Pancreas (tissue), 10 donors: ENCODE measurements at regions not wholly inside any gene's neighbourhood (a gene's known extent, or its start where the extent isn't known, plus 50 kb on each side); places are given as distances from the start of the nearest gene placed in this dataset.

Experiments used
- ATAC-seq, 4 donors: fragments of 200-7000 bp; cut with Tn5 transposase; one replicate each; pipeline versions ENCODE4 v1.8.0 to v1.9.1; 2020; ENCODE audit warnings: mild to moderate bottlenecking in 4 of 4, moderate library complexity in 4 of 4
- DNase-seq, 6 donors: peaks; one replicate each; pipeline ENCODE4 v3.0.0-alpha.2; 2020
- FAIRE-seq: peaks from 2 replicates; lab custom pipeline; 2012; peaks lifted over from hg19 to GRCh38; lab: Jason Lieb, UNC
- H3K27ac ChIP-seq, 4 donors: fragments of 200-600 bp; sonication (generic); 1 replicate in 3 of 4; 2 replicates in 1 of 4; pipeline versions ENCODE4 v1.5.0 to v1.8.0; 2020
- H3K27me3 ChIP-seq, 4 donors: fragments of 200-600 bp; one replicate each; pipeline ENCODE4 v1.8.0; 2021
- H3K36me3 ChIP-seq, 3 donors: fragments of 200-600 bp; sonication (generic) in 1 of 3; one replicate each; pipeline versions ENCODE4 v1.5.0 to v1.8.0; 2020 to 2021
- H3K4me1 ChIP-seq, 3 donors: fragments of 200-600 bp; one replicate each; pipeline ENCODE4 v1.8.0; 2021
- H3K4me3 ChIP-seq, 4 donors: fragments of 200-600 bp; sonication (generic) in 2 of 4; one replicate each; pipeline versions ENCODE4 v1.5.0 to v1.8.0; 2020 to 2021
- H3K9me3 ChIP-seq, 4 donors: fragments of 200-600 bp; one replicate each; pipeline ENCODE4 v1.8.0; 2021
- WGBS, 2 donors: extraction: QIAGEN DNeasy Blood & Tissue Kit; methylation state at CpG; one replicate each; pipeline ENCODE4 v1.1.7; 2013; 5-methylcytosine and 5-hydroxymethylcytosine counted together
- intact Hi-C, 3 donors: fragments of 100-400 bp; cut with DNase I; formaldehyde crosslinking; loops; one replicate each; pipeline versions ENCODE4 v1.11.1 to v1.14.2; 2022
- TF ChIP-seq, protein P1 (sequence below), 4 donors: fragments of 200-600 bp; sonication (generic) in 3 of 4; IDR thresholded peaks; one replicate each; pipeline versions ENCODE4 v1.5.0 to v1.8.0; 2021; ENCODE audit warnings: antibody characterized with exemption in 4 of 4
- donor health status: healthy with polysubstance abuse.
- donor health status: DM: no; HTN: no; CAD: no; lungs with moderate emphysema.
- donor health status: DM: no; HTN: no; CAD: no.
- donor health status: control.
- donor health status: control.
- donor health status: Bipolar disorder and iron deficiency.
- donor health status: DM: yes; HTN: yes; CAD: no.
- donor health status: DM: no; HTN: no; CAD: no.
- donor health status: DM: no; HTN: no; CAD: no.
- donor health status: DM: yes; HTN: yes; CAD: no.

DNA sequence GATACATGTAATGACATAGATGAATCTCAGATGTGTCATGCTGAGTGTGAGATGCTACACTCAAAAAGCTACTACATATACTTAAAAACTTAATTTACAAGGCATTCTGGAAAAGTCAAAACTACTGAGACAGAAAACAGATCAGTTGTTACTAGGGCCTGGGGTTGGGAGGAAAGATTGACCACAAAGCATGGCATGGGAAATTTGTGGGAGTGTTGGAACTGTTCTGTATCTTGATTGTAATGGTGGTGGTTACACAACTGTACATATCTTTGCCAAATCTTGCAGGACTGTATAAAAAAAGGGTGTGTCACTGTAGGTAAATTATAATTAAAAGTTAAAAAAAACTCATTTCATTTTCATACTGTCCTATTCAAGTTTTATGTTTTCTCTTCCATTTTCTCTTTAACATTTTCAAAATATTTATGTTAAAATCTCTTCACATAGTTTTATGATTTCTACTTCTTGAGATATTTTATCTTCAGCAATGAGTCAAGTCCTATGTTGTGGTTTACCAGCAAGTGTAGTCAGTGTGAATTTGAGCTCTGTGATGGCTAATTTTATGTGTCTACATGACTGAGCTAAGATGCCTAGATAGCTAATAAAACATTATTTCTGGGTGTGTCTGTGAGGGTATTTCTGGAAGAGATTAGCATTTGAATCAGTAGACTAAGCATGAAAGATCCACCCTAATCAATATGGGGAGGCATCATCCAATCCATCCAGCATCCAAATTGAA, 58.6 kb upstream of the VRK2 start:
- Histone ChIP-seq H3K27me3 (no peaks in the 10 kb centered on the region), H3K9me3 (peaks cover 0 to 2% (median 0%) of the 10 kb centered on the region in 4 donors), H3K4me1 (no peaks in the 10 kb centered on the region), H3K4me3 (no peak overlapping the region), H3K27ac (no peak overlapping the region), H3K36me3 (no peaks in the 10 kb centered on the region)
- TF ChIP-seq, protein P1, sequence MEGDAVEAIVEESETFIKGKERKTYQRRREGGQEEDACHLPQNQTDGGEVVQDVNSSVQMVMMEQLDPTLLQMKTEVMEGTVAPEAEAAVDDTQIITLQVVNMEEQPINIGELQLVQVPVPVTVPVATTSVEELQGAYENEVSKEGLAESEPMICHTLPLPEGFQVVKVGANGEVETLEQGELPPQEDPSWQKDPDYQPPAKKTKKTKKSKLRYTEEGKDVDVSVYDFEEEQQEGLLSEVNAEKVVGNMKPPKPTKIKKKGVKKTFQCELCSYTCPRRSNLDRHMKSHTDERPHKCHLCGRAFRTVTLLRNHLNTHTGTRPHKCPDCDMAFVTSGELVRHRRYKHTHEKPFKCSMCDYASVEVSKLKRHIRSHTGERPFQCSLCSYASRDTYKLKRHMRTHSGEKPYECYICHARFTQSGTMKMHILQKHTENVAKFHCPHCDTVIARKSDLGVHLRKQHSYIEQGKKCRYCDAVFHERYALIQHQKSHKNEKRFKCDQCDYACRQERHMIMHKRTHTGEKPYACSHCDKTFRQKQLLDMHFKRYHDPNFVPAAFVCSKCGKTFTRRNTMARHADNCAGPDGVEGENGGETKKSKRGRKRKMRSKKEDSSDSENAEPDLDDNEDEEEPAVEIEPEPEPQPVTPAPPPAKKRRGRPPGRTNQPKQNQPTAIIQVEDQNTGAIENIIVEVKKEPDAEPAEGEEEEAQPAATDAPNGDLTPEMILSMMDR (IDR thresholded peaks at IDR 0.05) = no peak
- ATAC-seq (no peak), FAIRE-seq (no peak), DNase-seq (no peak)
- intact Hi-C loops = no loop called here

DNA sequence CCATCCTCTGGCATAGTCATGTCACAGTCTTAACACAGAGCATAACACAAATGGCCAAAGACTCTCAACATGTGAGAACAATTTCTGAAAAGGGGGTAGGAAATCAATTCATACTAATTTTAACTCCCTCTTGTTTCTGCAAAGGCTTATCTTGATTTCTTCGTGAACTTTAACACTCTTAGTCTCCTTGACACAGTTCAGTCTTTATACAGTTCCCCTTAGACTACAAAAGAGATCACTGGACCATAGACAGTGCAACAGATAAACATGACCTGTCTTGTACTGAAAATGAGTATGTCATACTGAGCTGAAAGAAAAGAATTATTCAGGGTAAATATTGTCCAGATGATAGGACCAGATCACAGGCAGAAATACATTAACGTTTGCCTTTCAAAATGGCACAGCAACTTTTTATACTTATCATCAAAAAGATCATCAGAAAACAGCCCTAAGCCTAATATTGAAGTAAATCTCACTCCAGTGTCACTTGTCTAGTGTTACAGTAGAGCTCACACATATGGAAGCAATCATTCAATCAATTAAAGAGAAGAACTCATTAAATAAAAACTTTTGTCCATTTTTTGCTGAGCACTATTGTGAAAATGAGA, 56.4 kb upstream of the VRK2 start:
- no peak for FAIRE-seq
- H3K36me3 ChIP-seq = no peaks in the 10 kb centered on the region
- 35 to 42% methylated on average over 2 of the region's 2 CpGs for WGBS, 2 donors
- no peak overlapping the region for H3K27ac ChIP-seq
- TF ChIP-seq, protein P1 (IDR thresholded peaks at IDR 0.05) = no peak
- H3K4me1 ChIP-seq = no peaks in the 10 kb centered on the region
- ATAC-seq = no peak
- no peak for DNase-seq
- peaks cover 0 to 2% (median 0%) of the 10 kb centered on the region in 4 donors for H3K9me3 ChIP-seq
- intact Hi-C loops = no loop called here
- no peaks in the 10 kb centered on the region for H3K27me3 ChIP-seq
- H3K4me3 ChIP-seq = no peak overlapping the region
